ENCODE measurements at regions not wholly inside any gene's neighbourhood (a gene's known extent, or its start where the extent isn't known, plus 50 kb on each side); places are given as distances from the start of the nearest gene placed in this dataset.

GRCh38 chr2:67313536-67313935, 83.6 kb upstream of the ETAA1 start:
- TF ChIP-seq CTCF (IDR thresholded peaks at IDR 0.05), result no peak
- TF ChIP-seq EZH2 (IDR thresholded peaks at IDR 0.05; ENCODE audit: borderline replicate concordance, insufficient read depth, low read depth, low read length, poor library complexity, severe bottlenecking), result no peak
